Loucy (cell line): ENCODE measurements at regions not wholly inside any gene's neighbourhood (a gene's known extent, or its start where the extent isn't known, plus 50 kb on each side); places are given as distances from the start of the nearest gene placed in this dataset.
"Not testable (repeated sequence)": the region's sequence is repeated elsewhere in the genome, so short reads cannot be mapped to it uniquely, and the experiment has no call there.

ENCODE experiments used
- CTCF ChIP-seq: fragments of 200-600 bp; sonication (generic); conservative IDR thresholded peaks from 2 replicates; pipeline ENCODE4 v1.5.1; 2014; ENCODE audit warnings: mild to moderate bottlenecking, antibody characterized with exemption, low read length
- EZH2phosphoT487 ChIP-seq: fragments of 200-600 bp; IDR thresholded peaks from 2 replicates; pipeline ENCODE4 v1.6.1; 2018; ENCODE audit warnings: antibody characterized with exemption, mild to moderate bottlenecking, moderate library complexity, borderline replicate concordance

GRCh38 chr13:73640476-73641179 lies 493.6 kb downstream of the KLF12 start:
- not testable (repeated sequence) for TF ChIP-seq CTCF, EZH2phosphoT487
